ENCODE measurements at regions not wholly inside any gene's neighbourhood (a gene's known extent, or its start where the extent isn't known, plus 50 kb on each side); places are given as distances from the start of the nearest gene placed in this dataset.

GRCh38 chr7:31398815-31399214 lies 58.3 kb upstream of the NEUROD6 start:
- no peaks in the 10 kb centered on the region for H3K36me3 ChIP-seq (replicated peaks)
- H3K4me3 ChIP-seq (ENCODE audit: low read depth, low read length): no peak overlapping the region
- H3K27me3 ChIP-seq (replicated peaks): no peaks in the 10 kb centered on the region
- TF ChIP-seq CTCF (IDR thresholded peaks at IDR 0.05; ENCODE audit: low read depth, low read length, missing control alignments): no peak
- DNase-seq: no peak
- in situ Hi-C loops (cut with HindIII; ENCODE audit: low pct_ligation_motif_present, low sequenced_read_pairs): no loop called here
- no peak overlapping the region for H3K27ac ChIP-seq

GRCh38 chr7:31407178-31407676 lies 66.7 kb upstream of the NEUROD6 start:
- no peak for DNase-seq
- in situ Hi-C loops (cut with HindIII; ENCODE audit: low pct_ligation_motif_present, low sequenced_read_pairs): no loop called here
- TF ChIP-seq CTCF (IDR thresholded peaks at IDR 0.05; ENCODE audit: low read depth, low read length, missing control alignments): no peak
- no peak overlapping the region for H3K4me3 ChIP-seq (ENCODE audit: low read depth, low read length)
- no peak overlapping the region for H3K27ac ChIP-seq
- no peaks in the 10 kb centered on the region for H3K36me3 ChIP-seq (replicated peaks)
- H3K27me3 ChIP-seq (replicated peaks): no peaks in the 10 kb centered on the region

- in situ Hi-C loops (cut with HindIII; ENCODE audit: low pct_ligation_motif_present, low sequenced_read_pairs): no loop called here
- no peaks in the 10 kb centered on the region for H3K27me3 ChIP-seq (replicated peaks)
- no peak overlapping the region for H3K27ac ChIP-seq
- H3K4me3 ChIP-seq (ENCODE audit: low read depth, low read length): no peak overlapping the region
- TF ChIP-seq CTCF (IDR thresholded peaks at IDR 0.05; ENCODE audit: low read depth, low read length, missing control alignments): no peak
- no peaks in the 10 kb centered on the region for H3K36me3 ChIP-seq (replicated peaks)
- DNase-seq: peak; percentile 3
Measured at GRCh38 chr7:31408140-31408729, 67.7 kb upstream of the NEUROD6 start.

- TF ChIP-seq CTCF (IDR thresholded peaks at IDR 0.05; ENCODE audit: low read depth, low read length, missing control alignments): no peak
- Histone ChIP-seq H3K4me3 (ENCODE audit: low read depth, low read length) (no peak overlapping the region), H3K27me3 (replicated peaks) (no peaks in the 10 kb centered on the region), H3K36me3 (replicated peaks) (no peaks in the 10 kb centered on the region), H3K27ac (no peak overlapping the region)
- DNase-seq: no peak
- in situ Hi-C loops (cut with HindIII; ENCODE audit: low pct_ligation_motif_present, low sequenced_read_pairs): no loop called here
Measured at GRCh38 chr7:31410265-31410664, 69.7 kb upstream of the NEUROD6 start.

- Histone ChIP-seq H3K27me3 (replicated peaks) (no peaks in the 10 kb centered on the region), H3K36me3 (replicated peaks) (no peaks in the 10 kb centered on the region), H3K27ac (no peak overlapping the region), H3K4me3 (ENCODE audit: low read depth, low read length) (no peak overlapping the region)
- TF ChIP-seq CTCF (IDR thresholded peaks at IDR 0.05; ENCODE audit: low read depth, low read length, missing control alignments): no peak
- in situ Hi-C loops (cut with HindIII; ENCODE audit: low pct_ligation_motif_present, low sequenced_read_pairs): no loop called here
- DNase-seq: no peak
Measured at GRCh38 chr7:31411416-31411815, 70.9 kb upstream of the NEUROD6 start.

- in situ Hi-C loops (cut with HindIII; ENCODE audit: low pct_ligation_motif_present, low sequenced_read_pairs): no loop called here
- no peak overlapping the region for H3K27ac ChIP-seq
- H3K4me3 ChIP-seq (ENCODE audit: low read depth, low read length): no peak overlapping the region
- DNase-seq: no peak
- no peak for TF ChIP-seq CTCF (IDR thresholded peaks at IDR 0.05; ENCODE audit: low read depth, low read length, missing control alignments)
- H3K36me3 ChIP-seq (replicated peaks): no peaks in the 10 kb centered on the region
- no peaks in the 10 kb centered on the region for H3K27me3 ChIP-seq (replicated peaks)
Measured at GRCh38 chr7:31413766-31414165, 73.2 kb upstream of the NEUROD6 start.
